H1 (cell line): ENCODE measurements at regions not wholly inside any gene's neighbourhood (a gene's known extent, or its start where the extent isn't known, plus 50 kb on each side); places are given as distances from the start of the nearest gene placed in this dataset.

Experiments used
- MAFK ChIP-seq: IDR thresholded peaks from 2 replicates; pipeline ENCODE4 v1.6.1; 2012; ENCODE audit warnings: low read depth, mild to moderate bottlenecking, improper control_type of control experiment, low read length
- SIRT6 ChIP-seq: IDR thresholded peaks from one replicate; pipeline ENCODE4 v1.7.1; 2012; ENCODE audit warnings: low read length, inconsistent platforms
- YY1 ChIP-seq: IDR thresholded peaks from 2 replicates; pipeline ENCODE4 v1.6.1; 2011; ENCODE audit warnings: low read depth, mild to moderate bottlenecking, low read length

GRCh38 chr6:22448291-22448711 lies 121.1 kb upstream of the HDGFL1 start:
- TF ChIP-seq MAFK (no peak), YY1 (no peak), SIRT6 (no peak)
